GM13976 (cell line): ENCODE measurements at regions not wholly inside any gene's neighbourhood (a gene's known extent, or its start where the extent isn't known, plus 50 kb on each side); places are given as distances from the start of the nearest gene placed in this dataset.

Experiments used
- DNase-seq: peaks from one replicate; pipeline ENCODE4 v3.0.0; 2012; ENCODE audit warnings: low spot score
- in situ Hi-C: fragments of 300-500 bp; cut with MboI; formaldehyde crosslinking; loops from one replicate; pipeline ENCODE4 v1.12.0; 2022; ENCODE audit warnings: low sequenced_read_pairs, mixed read lengths, inconsistent platforms; ENCODE audit not compliant: unreplicated experiment
- TF ChIP-seq, protein P1 (sequence below): IDR thresholded peaks from 2 replicates; pipeline ENCODE4 v1.5.1; 2012; ENCODE audit warnings: borderline replicate concordance, mild to moderate bottlenecking; ENCODE audit not compliant: insufficient read depth; ENCODE audit errors: extremely low read depth, missing control alignments, control extremely low read depth

GRCh38 chr2:126200538-126200937 is 455.4 kb upstream of the GYPC start:
- in situ Hi-C loops = no loop called here
- no peak for DNase-seq
- TF ChIP-seq, protein P1, sequence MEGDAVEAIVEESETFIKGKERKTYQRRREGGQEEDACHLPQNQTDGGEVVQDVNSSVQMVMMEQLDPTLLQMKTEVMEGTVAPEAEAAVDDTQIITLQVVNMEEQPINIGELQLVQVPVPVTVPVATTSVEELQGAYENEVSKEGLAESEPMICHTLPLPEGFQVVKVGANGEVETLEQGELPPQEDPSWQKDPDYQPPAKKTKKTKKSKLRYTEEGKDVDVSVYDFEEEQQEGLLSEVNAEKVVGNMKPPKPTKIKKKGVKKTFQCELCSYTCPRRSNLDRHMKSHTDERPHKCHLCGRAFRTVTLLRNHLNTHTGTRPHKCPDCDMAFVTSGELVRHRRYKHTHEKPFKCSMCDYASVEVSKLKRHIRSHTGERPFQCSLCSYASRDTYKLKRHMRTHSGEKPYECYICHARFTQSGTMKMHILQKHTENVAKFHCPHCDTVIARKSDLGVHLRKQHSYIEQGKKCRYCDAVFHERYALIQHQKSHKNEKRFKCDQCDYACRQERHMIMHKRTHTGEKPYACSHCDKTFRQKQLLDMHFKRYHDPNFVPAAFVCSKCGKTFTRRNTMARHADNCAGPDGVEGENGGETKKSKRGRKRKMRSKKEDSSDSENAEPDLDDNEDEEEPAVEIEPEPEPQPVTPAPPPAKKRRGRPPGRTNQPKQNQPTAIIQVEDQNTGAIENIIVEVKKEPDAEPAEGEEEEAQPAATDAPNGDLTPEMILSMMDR = no peak

- DNase-seq = no peak
- TF ChIP-seq, protein P1 = no peak
- in situ Hi-C loops = no loop called here
Observed at GRCh38 chr2:126208266-126208665, 447.7 kb upstream of the GYPC start.

GRCh38 chr2:126212735-126213134 is 443.2 kb upstream of the GYPC start:
- TF ChIP-seq, protein P1 = no peak
- in situ Hi-C loops = no loop called here
- DNase-seq = no peak

- DNase-seq = no peak
- in situ Hi-C loops = no loop called here
- TF ChIP-seq, protein P1 = no peak
Observed at GRCh38 chr2:126219081-126219480, 436.9 kb upstream of the GYPC start.

- DNase-seq = no peak
- TF ChIP-seq, protein P1 = no peak
- in situ Hi-C loops = no loop called here
Observed at GRCh38 chr2:126220331-126220730, 435.6 kb upstream of the GYPC start.

DNA sequence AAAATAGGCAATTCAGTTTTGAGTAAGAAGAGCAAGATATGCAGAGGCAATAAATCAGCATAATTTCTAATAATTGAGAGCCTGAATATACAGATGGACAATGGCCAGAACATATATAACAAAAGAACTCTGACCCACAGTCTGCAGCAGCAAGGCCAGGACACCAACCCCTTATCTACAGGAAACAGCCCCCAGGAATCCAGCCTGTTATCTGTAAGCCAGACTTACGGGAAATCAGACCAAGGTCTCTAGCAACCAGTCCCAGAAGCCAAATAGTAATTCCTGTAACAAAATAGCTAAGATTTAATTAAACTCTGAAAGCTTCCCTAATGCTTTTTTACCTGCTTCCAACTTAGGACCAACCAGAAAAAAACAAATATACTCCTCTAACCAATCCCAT is 434.5 kb upstream of the GYPC start:
- in situ Hi-C loops = no loop called here
- TF ChIP-seq, protein P1 = no peak
- DNase-seq = no peak

GRCh38 chr2:126222278-126222677 is 433.7 kb upstream of the GYPC start:
- TF ChIP-seq, protein P1 = no peak
- no peak for DNase-seq
- in situ Hi-C loops = no loop called here
